Fibroblast of lung (primary cell): ENCODE measurements at regions not wholly inside any gene's neighbourhood (a gene's known extent, or its start where the extent isn't known, plus 50 kb on each side); places are given as distances from the start of the nearest gene placed in this dataset.

ENCODE experiments used
- DNase-seq, 2 donors: peaks; one replicate each; pipeline versions ENCODE4 v3.0.0 to v3.0.0-alpha.2; 2010; ENCODE audit warnings: low read depth in 2 of 2
- H2AFZ ChIP-seq: 2 replicates; pipeline ENCODE4 v1.5.1; 2012; ENCODE audit warnings: low read length, control low read depth, inconsistent platforms
- H3K27ac ChIP-seq: 2 replicates; pipeline ENCODE4 v1.5.1; 2011; ENCODE audit warnings: low read length, control low read depth; ENCODE audit not compliant: insufficient read depth
- H3K27me3 ChIP-seq: 2 replicates; pipeline ENCODE4 v1.5.1; 2011; ENCODE audit warnings: mild to moderate bottlenecking, low read length; ENCODE audit not compliant: control insufficient read depth, insufficient read depth
- H3K36me3 ChIP-seq: 2 replicates; pipeline ENCODE4 v1.5.1; 2011; ENCODE audit warnings: low read length; ENCODE audit not compliant: control insufficient read depth, insufficient read depth
- H3K4me1 ChIP-seq: 2 replicates; pipeline ENCODE4 v1.5.1; 2011; ENCODE audit warnings: low read length; ENCODE audit not compliant: control insufficient read depth, insufficient read depth; ENCODE audit errors: extremely low read depth
- H3K4me2 ChIP-seq: 2 replicates; pipeline ENCODE4 v1.5.1; 2011; ENCODE audit warnings: low read length, control low read depth; ENCODE audit not compliant: insufficient read depth; ENCODE audit errors: extremely low read depth
- H3K4me3 ChIP-seq, 4 experiments: fragments of 200-600 bp in 1 of 4; sonication (generic) in 1 of 4; replicated peaks in 1 of 4; 2 replicates each; pipeline ENCODE4 v1.5.1; 2011 to 2016; ENCODE audit warnings: low read length in 4 of 4, low read depth in 3 of 4, mild to moderate bottlenecking in 3 of 4, control low read depth in 2 of 4, inconsistent platforms in 1 of 4, mixed read lengths in 1 of 4; ENCODE audit not compliant: insufficient read depth in 1 of 4; ENCODE audit errors: control extremely low read depth in 1 of 4
- H3K79me2 ChIP-seq: 2 replicates; pipeline ENCODE4 v1.5.1; 2012; ENCODE audit warnings: mild to moderate bottlenecking, low read length, inconsistent platforms; ENCODE audit not compliant: control insufficient read depth, insufficient read depth
- H3K9ac ChIP-seq: 2 replicates; pipeline ENCODE4 v1.5.1; 2011; ENCODE audit warnings: mild to moderate bottlenecking, low read length, control low read depth; ENCODE audit not compliant: insufficient read depth
- H3K9me3 ChIP-seq: 2 replicates; pipeline ENCODE4 v1.5.1; 2012; ENCODE audit warnings: low read depth, low read length; ENCODE audit not compliant: control insufficient read depth, insufficient read depth
- H4K20me1 ChIP-seq: 2 replicates; pipeline ENCODE4 v1.5.1; 2011; ENCODE audit warnings: low read length; ENCODE audit not compliant: control insufficient read depth, insufficient read depth; ENCODE audit errors: extremely low read depth
- EZH2 ChIP-seq: IDR thresholded peaks from 2 replicates; pipeline ENCODE4 v1.5.1; 2012; ENCODE audit warnings: low read length, control low read depth, mild to moderate bottlenecking; ENCODE audit errors: missing control alignments
- TF ChIP-seq, protein P1 (sequence below), 2 donors: IDR thresholded peaks in 1 of 2; conservative IDR thresholded peaks in 1 of 2; 1 replicate in 1 of 2; 2 replicates in 1 of 2; pipeline ENCODE4 v1.5.1; 2011 to 2012; ENCODE audit warnings: low read length in 2 of 2, control low read depth in 1 of 2, inconsistent platforms in 1 of 2, low read depth in 1 of 2, mild to moderate bottlenecking in 1 of 2

DNA sequence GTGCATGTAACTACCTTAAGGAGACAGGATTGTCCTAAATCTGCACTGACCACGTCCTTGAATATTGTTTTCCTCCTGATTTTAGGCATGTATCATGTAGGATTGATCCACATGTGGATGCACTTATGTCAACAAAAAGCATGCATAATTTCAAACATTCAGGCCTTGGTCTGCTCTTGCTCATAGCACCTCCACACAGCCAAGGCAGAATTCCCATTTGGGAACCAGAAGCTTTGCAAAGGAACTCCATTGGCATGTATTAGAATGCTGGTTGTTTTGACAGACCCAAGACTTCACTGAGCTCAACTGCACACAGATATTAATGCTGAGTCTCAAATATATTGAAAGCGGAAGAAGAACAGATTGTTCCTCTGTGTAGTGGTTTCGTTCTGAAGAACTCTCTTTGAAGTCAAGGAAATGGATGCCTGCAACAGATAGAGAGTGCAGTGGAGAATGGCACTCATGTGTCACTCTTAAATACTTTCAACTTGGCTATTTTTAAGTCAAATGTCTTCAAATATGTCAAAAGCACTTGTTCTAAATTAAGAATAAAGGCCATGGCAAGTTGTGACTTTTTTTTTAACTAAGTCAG, 387.6 kb downstream of the LTN1 start:
- Histone ChIP-seq H3K36me3 (no peaks in the 10 kb centered on the region), H3K9me3 (no peaks in the 10 kb centered on the region), H2AFZ (no peak overlapping the region), H3K27ac (no peak overlapping the region), H3K27me3 (no peaks in the 10 kb centered on the region), H3K4me1 (no peaks in the 10 kb centered on the region), H3K4me3 (no peak overlapping the region), H4K20me1 (no peaks in the 10 kb centered on the region), H3K79me2 (no peaks in the 10 kb centered on the region), H3K4me2 (no peak overlapping the region), H3K9ac (no peak overlapping the region)
- TF ChIP-seq, protein P1, sequence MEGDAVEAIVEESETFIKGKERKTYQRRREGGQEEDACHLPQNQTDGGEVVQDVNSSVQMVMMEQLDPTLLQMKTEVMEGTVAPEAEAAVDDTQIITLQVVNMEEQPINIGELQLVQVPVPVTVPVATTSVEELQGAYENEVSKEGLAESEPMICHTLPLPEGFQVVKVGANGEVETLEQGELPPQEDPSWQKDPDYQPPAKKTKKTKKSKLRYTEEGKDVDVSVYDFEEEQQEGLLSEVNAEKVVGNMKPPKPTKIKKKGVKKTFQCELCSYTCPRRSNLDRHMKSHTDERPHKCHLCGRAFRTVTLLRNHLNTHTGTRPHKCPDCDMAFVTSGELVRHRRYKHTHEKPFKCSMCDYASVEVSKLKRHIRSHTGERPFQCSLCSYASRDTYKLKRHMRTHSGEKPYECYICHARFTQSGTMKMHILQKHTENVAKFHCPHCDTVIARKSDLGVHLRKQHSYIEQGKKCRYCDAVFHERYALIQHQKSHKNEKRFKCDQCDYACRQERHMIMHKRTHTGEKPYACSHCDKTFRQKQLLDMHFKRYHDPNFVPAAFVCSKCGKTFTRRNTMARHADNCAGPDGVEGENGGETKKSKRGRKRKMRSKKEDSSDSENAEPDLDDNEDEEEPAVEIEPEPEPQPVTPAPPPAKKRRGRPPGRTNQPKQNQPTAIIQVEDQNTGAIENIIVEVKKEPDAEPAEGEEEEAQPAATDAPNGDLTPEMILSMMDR (conservative IDR thresholded peaks at IDR 0.05 in 1 of 2, IDR thresholded peaks at IDR 0.05 in 1 of 2; ENCODE audit: low read depth in 1 of 2, low read length in 2 of 2): no peak
- no peak for TF ChIP-seq EZH2
- DNase-seq: no peak

GRCh38 chr21:28602546-28602945, 390.1 kb downstream of the LTN1 start:
- H3K4me1 ChIP-seq: no peaks in the 10 kb centered on the region
- no peak overlapping the region for H3K9ac ChIP-seq
- TF ChIP-seq EZH2: no peak
- no peaks in the 10 kb centered on the region for H4K20me1 ChIP-seq
- no peaks in the 10 kb centered on the region for H3K27me3 ChIP-seq
- no peak overlapping the region for H2AFZ ChIP-seq
- H3K27ac ChIP-seq: no peak overlapping the region
- H3K9me3 ChIP-seq: no peaks in the 10 kb centered on the region
- no peak for DNase-seq
- no peaks in the 10 kb centered on the region for H3K36me3 ChIP-seq
- H3K4me3 ChIP-seq: no peak overlapping the region
- H3K79me2 ChIP-seq: no peaks in the 10 kb centered on the region
- no peak overlapping the region for H3K4me2 ChIP-seq

DNA sequence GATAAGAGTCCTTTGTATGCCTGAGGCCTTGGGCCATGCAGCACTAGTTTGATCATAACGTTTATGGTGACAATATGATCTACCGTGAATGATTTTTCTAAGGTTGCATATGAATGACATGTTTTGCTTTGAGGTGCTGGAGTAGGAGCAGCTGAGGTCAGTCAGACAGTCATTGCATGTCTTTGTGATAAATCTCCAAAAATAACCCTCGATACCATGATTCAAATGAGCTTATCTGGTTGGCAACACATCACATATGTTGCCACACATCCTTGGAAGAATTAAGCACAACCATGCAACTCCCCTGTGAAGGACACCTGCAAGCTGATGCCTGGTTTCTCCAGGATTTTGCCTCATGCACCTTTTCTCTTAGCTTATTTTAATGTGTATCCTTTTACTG, 394.5 kb downstream of the LTN1 start:
- Histone ChIP-seq H3K9me3 (no peaks in the 10 kb centered on the region), H3K36me3 (no peaks in the 10 kb centered on the region), H2AFZ (no peak overlapping the region), H3K4me1 (no peaks in the 10 kb centered on the region), H3K4me3 (no peak overlapping the region), H3K27ac (no peak overlapping the region), H3K79me2 (no peaks in the 10 kb centered on the region), H4K20me1 (no peaks in the 10 kb centered on the region), H3K9ac (no peak overlapping the region), H3K27me3 (no peaks in the 10 kb centered on the region), H3K4me2 (no peak overlapping the region)
- DNase-seq: no peak
- no peak for TF ChIP-seq EZH2
- TF ChIP-seq, protein P1 (conservative IDR thresholded peaks at IDR 0.05 in 1 of 2, IDR thresholded peaks at IDR 0.05 in 1 of 2; ENCODE audit: low read depth in 1 of 2, low read length in 2 of 2): no peak
